Stimulated activated CD4-positive, alpha-beta T cell treated with anti-CD3 and anti-CD28 coated beads, Interleukin-2, amount 100 ng/mL, for 48 hours (primary cell): ENCODE measurements at regions not wholly inside any gene's neighbourhood (a gene's known extent, or its start where the extent isn't known, plus 50 kb on each side); places are given as distances from the start of the nearest gene placed in this dataset.

Experiments used
- DNase-seq, 2 donors: peaks; one replicate each; pipeline ENCODE4 v3.0.0-alpha.2; 2020

- DNase-seq, result no peak
These were observed 607.0 kb downstream of the DNAJB9 start for GRCh38 chr7:109176661-109177060.

DNA sequence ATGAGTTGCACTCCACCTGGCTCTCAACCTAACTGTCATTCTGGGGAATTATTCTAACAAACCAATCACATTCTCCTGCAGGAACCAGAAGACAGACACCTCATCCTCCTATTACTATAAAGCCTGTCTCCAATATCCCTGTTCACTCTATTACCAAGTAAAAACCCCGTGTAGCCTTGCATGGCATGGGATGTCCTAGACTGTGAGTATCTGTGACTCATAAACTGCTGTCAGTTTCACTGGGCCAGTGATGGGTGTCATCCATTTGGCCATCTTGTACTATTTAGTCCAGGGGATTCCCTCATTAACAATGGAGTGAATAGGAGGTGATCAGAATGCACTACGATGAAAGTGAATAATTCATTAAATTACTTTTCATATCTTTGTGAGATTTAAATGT, 608.7 kb downstream of the DNAJB9 start:
- DNase-seq, result no peak

DNA sequence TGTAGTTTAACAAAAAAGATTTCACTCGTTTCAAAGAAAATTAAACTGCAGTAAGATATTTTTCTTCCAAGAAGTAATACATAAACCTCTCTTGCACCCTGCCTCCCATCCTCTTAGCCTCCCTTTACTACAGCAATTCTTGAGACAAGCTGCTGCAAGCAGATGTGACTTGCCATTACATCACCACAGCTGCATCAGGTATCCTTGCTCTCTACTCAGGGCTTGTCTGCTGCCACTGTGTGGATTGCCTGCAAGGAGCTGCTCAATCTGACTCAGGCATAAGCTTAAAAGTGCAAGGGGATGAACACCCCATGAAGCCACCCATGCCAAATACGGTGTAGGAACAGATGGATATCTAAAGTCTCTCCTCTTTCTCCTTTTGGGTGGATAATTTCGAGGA, 609.9 kb downstream of the DNAJB9 start:
- DNase-seq, result no peak

- DNase-seq, result no peak
These were observed 621.2 kb downstream of the DNAJB9 start for GRCh38 chr7:109190766-109191398.

DNA sequence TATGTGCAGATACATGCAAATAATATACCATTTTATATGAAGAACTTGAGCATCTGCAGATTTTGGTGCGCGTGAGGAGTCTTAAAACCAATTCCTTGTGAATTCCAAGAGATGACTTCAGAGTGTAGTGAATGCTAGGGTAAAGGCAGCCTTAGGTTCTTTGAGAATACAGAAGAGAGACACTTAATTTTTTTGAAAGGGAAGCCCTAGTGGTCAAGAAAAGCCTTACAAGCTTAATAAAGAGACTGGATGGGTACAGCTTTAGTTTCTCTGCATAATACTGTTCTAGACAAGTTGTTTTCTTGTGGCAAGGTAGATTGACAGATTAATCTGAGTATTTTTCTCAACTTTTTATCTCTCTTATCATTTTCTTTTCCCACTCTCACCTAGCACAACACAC, 636.5 kb downstream of the DNAJB9 start:
- no peak for DNase-seq

- DNase-seq, result no peak
These were observed 643.4 kb downstream of the DNAJB9 start for GRCh38 chr7:109213081-109213480.

DNA sequence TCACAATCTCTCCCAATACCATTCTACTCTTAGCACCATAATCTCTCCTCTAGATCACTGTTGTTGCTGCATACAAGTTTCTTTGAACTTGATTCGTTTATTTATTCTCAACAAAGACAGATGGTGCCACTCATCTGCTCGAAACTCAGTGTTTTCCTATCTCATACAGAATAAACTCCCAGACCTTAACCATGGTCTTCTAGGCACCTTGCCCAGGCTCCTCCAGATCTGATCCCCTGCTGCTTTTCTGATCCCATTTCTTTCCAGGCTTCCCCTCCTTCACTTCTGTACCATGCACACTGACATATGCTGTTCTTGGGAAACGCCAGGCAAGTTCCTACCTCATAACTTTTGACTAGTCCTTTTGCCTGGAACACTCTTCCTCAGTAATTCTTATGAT, 645.7 kb downstream of the DNAJB9 start:
- DNase-seq, result no peak

DNA sequence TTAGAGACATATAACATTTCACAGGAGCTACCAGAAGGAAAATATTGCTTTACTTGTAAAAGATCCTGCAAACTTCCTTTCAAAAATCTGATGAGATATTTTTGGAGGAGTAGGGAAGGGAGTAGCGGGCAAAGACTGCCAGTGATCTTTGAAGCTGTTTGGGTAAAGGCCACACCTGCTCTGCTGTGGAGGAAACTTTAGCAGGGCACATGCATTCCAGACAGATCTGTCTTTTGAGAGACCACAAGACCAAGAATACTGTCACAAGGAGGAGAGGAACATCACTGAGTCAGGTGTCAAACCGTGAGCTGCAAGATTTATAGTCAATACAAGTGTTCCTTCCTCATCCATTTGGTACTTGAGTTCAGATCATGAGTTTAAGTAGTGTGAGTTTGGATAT, 654.4 kb downstream of the DNAJB9 start:
- no peak for DNase-seq

DNA sequence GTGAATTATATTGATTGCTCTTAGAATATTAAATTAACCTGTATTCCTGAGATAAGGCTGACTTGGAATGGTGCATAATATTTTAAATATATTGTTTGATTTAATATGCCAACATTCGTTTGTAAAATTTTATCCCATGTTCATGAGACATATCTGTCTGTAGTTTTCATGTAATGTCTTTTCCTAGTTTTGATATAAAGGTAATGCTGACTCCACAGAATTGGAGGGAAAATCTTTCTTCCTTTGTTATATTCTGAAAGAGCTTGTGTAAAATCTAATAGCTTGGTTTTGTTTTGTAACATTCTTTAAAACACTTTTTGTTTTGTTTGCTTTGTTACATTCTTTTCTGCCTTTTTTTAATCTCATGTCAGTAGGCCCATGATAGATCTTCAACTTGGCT, 657.0 kb downstream of the DNAJB9 start:
- no peak for DNase-seq

DNA sequence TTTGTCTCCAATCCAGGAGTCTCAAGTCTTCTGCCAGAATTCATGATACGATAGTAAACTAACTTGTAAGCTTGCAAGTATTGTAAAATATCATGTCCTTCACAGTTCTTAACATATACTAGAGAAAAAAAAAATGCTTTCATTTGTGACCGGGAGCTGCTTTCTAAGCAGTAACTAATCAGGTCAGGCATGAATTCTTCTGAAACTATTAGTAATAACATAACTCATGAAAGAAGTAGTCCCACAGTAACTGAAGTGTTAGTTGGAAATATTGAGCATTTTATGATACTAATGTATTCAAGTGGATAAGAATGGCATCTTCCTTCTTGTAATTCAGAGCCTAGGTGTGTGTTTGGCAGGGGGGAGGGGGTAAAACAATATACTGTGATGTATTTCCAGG, 665.6 kb downstream of the DNAJB9 start:
- no peak for DNase-seq

DNA sequence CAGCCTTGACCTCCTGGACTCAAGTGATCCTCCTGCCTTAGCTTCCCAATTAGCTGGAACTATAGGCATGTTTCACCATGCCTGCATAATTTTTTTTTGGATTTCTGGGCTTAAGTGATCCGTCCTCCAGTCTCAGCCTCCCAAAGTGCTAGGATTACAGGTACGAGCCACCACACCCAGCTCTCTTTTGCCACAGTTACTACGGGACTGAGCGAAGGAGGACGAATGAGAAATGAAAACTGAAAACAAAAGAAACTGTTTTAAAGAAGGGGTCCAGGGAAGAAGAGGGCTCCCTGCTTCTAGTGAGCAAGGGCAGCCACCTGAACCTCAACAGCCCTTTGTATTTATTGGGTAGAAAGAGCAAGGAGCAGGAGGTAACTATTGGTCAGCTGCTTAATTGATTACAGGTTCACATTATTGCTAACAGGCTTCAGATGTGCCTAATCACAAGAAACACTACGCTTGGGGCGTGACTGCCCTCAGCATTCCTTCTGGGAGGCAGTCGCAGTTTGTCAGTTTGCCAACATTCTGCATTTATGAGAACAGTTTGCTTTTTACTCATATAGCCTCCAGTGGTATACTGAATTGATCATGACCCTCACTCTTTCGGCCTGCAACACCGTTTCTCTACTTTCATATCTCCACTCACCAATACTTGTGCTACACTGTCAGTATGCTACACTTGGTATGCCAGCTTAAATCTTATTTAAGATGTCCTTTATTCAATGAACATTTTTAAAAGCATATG, 676.8 kb downstream of the DNAJB9 start:
- no peak for DNase-seq

GRCh38 chr7:109256762-109257560, 687.3 kb downstream of the DNAJB9 start:
- no peak for DNase-seq

DNA sequence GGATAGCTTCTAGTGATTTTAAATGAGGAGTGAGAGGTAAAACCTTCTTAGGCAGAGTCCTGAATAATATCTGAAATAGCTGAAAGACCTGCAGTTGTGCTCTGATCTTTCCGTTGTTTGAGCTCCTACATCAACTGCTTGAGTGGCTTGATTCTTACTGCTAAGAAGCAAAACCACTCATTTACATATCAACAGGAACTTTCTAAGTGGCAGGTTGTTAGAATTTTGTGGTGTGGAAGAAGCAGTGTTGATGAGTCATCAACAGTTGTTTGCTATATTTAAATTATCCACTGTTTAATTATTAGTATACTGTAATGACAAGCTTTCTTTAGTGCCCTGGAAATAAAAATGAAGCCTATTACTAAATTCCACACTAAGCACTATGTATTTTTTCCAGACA, 689.5 kb downstream of the DNAJB9 start:
- DNase-seq, result no peak

- DNase-seq, result no peak
These were observed 692.1 kb downstream of the DNAJB9 start for GRCh38 chr7:109261781-109262180.

- DNase-seq, result no peak
These were observed 696.9 kb downstream of the DNAJB9 start for GRCh38 chr7:109266610-109267009.

GRCh38 chr7:109276348-109276747, 706.7 kb downstream of the DNAJB9 start:
- DNase-seq, result no peak

- DNase-seq, result no peak
These were observed 713.1 kb downstream of the DNAJB9 start for GRCh38 chr7:109282726-109283125.

DNA sequence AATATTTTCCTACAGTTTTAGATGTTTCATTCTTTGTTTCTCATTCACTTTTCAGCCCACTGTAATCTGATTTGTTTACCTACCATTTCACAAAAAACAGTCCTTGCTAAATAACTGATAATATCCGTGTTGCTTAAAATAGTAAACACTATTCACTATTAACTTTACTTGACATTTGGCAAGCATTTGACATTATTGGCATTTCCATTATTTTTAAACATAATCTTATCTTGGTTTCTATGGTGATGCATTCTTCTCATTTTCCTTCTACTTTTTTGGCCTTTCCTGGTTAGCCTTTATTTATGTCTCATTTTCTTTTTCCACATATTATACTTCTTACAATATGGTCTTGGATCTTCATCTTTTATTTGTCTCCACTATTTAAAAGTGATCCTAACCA, 715.3 kb downstream of the DNAJB9 start:
- no peak for DNase-seq

- no peak for DNase-seq
These were observed 725.5 kb downstream of the DNAJB9 start for GRCh38 chr7:109295158-109295557.

- DNase-seq, result no peak
These were observed 739.1 kb downstream of the DNAJB9 start for GRCh38 chr7:109308816-109309215.

GRCh38 chr7:109309790-109310189, 740.1 kb downstream of the DNAJB9 start:
- DNase-seq, result no peak

GRCh38 chr7:109318136-109318535, 748.5 kb downstream of the DNAJB9 start:
- no peak for DNase-seq

DNA sequence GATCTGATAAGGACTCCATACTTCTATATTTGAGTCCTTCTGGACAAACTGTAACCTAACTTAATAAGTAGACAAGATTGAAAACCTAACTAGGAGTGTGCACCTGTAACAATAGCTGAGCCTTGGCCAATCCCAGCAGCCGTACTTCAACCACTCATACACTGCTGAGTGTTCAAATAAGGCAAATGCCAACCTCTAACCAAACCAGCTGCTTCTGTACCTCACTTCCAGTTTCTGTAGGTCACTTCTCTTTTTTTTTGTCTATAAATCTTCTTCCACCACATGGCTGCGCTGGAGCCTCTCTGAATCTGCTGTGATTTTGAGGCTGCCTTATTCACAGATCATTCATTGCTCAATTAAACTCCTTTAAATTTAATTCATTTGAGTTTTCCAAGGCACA, 753.2 kb downstream of the DNAJB9 start:
- DNase-seq, result no peak

GRCh38 chr7:109331423-109331822, 761.7 kb downstream of the DNAJB9 start:
- DNase-seq, result no peak
